H1 (cell line): ENCODE measurements at regions not wholly inside any gene's neighbourhood (a gene's known extent, or its start where the extent isn't known, plus 50 kb on each side); places are given as distances from the start of the nearest gene placed in this dataset.

ENCODE experiments used
- CTCF ChIA-PET: fragments of 300-600 bp; sonication (Branson Sonifier 250); formaldehyde crosslinking; loops from one replicate; lab custom pipeline; 2021; ENCODE audit not compliant: partially characterized antibody; lab: Charles Lee
- POLR2A ChIA-PET: fragments of 300-600 bp; sonication (Branson Sonifier 250); formaldehyde crosslinking; loops from one replicate; lab custom pipeline; 2021; ENCODE audit warnings: inconsistent platforms; ENCODE audit not compliant: partially characterized antibody; lab: Charles Lee
- DNase-seq, 2 experiments: peaks; one replicate each; pipeline versions ENCODE4 v3.0.0 to v3.0.0-alpha.2; 2010 to 2022; ENCODE audit warnings: low spot score in 2 of 2, low read depth in 1 of 2, mixed read lengths in 1 of 2
- FAIRE-seq: peaks from 2 replicates; lab custom pipeline; 2011; peaks lifted over from hg19 to GRCh38; lab: Jason Lieb, UNC
- H2AFZ ChIP-seq: 2 replicates; pipeline ENCODE4 v1.8.1; 2012; ENCODE audit warnings: low read length, inconsistent platforms
- H2AK5ac ChIP-seq: 2 replicates; pipeline ENCODE4 v1.6.1; 2013; ENCODE audit warnings: low read depth, low read length
- H2BK120ac ChIP-seq: replicated peaks from 2 replicates; pipeline ENCODE3; 2013; ENCODE audit warnings: low read depth, low read length, inconsistent platforms
- H2BK12ac ChIP-seq: 2 replicates; pipeline ENCODE4 v1.6.1; 2013; ENCODE audit warnings: low read depth, low read length
- H2BK15ac ChIP-seq: 2 replicates; pipeline ENCODE4 v1.6.1; 2013; ENCODE audit warnings: low read length
- H2BK20ac ChIP-seq: 2 replicates; pipeline ENCODE4 v1.6.1; 2013; ENCODE audit warnings: low read length
- H2BK5ac ChIP-seq: 2 replicates; pipeline ENCODE4 v1.6.1; 2013; ENCODE audit warnings: low read depth, low read length
- H3K14ac ChIP-seq: 2 replicates; pipeline ENCODE4 v1.6.1; 2013; ENCODE audit warnings: inconsistent platforms; ENCODE audit not compliant: insufficient read length
- H3K18ac ChIP-seq: 2 replicates; pipeline ENCODE4 v1.6.1; 2013; ENCODE audit warnings: low read length; ENCODE audit errors: extremely low read depth
- H3K23ac ChIP-seq: 2 replicates; pipeline ENCODE4 v1.6.1; 2013; ENCODE audit warnings: inconsistent platforms; ENCODE audit not compliant: insufficient read length
- H3K23me2 ChIP-seq: 2 replicates; pipeline ENCODE4 v1.6.1; 2013; ENCODE audit warnings: low read depth, low read length
- H3K27ac ChIP-seq: 2 replicates; pipeline ENCODE4 v1.6.1; 2011; ENCODE audit warnings: low read depth, low read length, inconsistent platforms
- H3K27me3 ChIP-seq, 4 experiments: replicated peaks in 1 of 4; 1 replicate in 1 of 4; 2 replicates in 3 of 4; pipeline versions ENCODE4 v1.6.1 to v1.8.1; 2011 to 2013; ENCODE audit warnings: low read length in 3 of 4, mild to moderate bottlenecking in 3 of 4, inconsistent platforms in 2 of 4, mixed read lengths in 2 of 4, moderate library complexity in 1 of 4; ENCODE audit not compliant: control insufficient read depth in 3 of 4, insufficient read depth in 3 of 4; ENCODE audit errors: extremely low read depth in 1 of 4
- H3K36me3 ChIP-seq, 4 experiments: 2 replicates each; pipeline versions ENCODE4 v1.6.1 to v1.8.1; 2011 to 2013; ENCODE audit warnings: mild to moderate bottlenecking in 4 of 4, low read length in 3 of 4, moderate library complexity in 2 of 4, control low read depth in 1 of 4, inconsistent platforms in 1 of 4; ENCODE audit not compliant: insufficient read depth in 4 of 4, control insufficient read depth in 2 of 4
- H3K4ac ChIP-seq: replicated peaks from 2 replicates; pipeline ENCODE3; 2013; ENCODE audit warnings: low read length, low read depth, mixed read lengths, inconsistent platforms; ENCODE audit not compliant: insufficient read length
- H3K4me1 ChIP-seq, 4 experiments: replicated peaks in 1 of 4; 1 replicate in 1 of 4; 2 replicates in 3 of 4; pipeline versions ENCODE4 v1.6.1 to v1.8.1; 2011 to 2013; ENCODE audit warnings: low read length in 3 of 4, inconsistent platforms in 2 of 4, mixed read lengths in 1 of 4; ENCODE audit not compliant: insufficient read depth in 4 of 4, control insufficient read depth in 3 of 4
- H3K4me2 ChIP-seq, 2 experiments: 2 replicates each; pipeline versions ENCODE4 v1.6.1 to v1.8.1; 2011 to 2013; ENCODE audit warnings: low read depth in 2 of 2, low read length in 2 of 2, control low read depth in 1 of 2, inconsistent platforms in 1 of 2, mild to moderate bottlenecking in 1 of 2; ENCODE audit not compliant: insufficient read depth in 1 of 2
- H3K4me3 ChIP-seq, 4 experiments: fragments of 200-600, 300-600 bp in 1 of 4; sonication (generic), shearing (Covaris generic), sonication (Bioruptor Twin) in 1 of 4; 2 replicates each; pipeline versions ENCODE4 v1.5.1 to v1.8.1; 2011 to 2016; ENCODE audit warnings: low read length in 4 of 4, low read depth in 3 of 4, control low read depth in 2 of 4, inconsistent platforms in 2 of 4, mild to moderate bottlenecking in 2 of 4, mixed read lengths in 1 of 4, moderate library complexity in 1 of 4; ENCODE audit not compliant: insufficient read depth in 2 of 4; ENCODE audit errors: extremely low read depth in 1 of 4
- H3K56ac ChIP-seq: replicated peaks from 2 replicates; pipeline ENCODE3; 2013; ENCODE audit warnings: low read depth, mild to moderate bottlenecking, mixed read lengths, low read length, inconsistent platforms; ENCODE audit not compliant: insufficient read length
- H3K79me1 ChIP-seq: 2 replicates; pipeline ENCODE4 v1.6.1; 2013; ENCODE audit warnings: low read depth, low read length, control low read depth
- H3K79me2 ChIP-seq, 2 experiments: 2 replicates each; pipeline versions ENCODE4 v1.6.1 to v1.8.1; 2012 to 2013; ENCODE audit warnings: low read length in 2 of 2, mild to moderate bottlenecking in 2 of 2, inconsistent platforms in 1 of 2; ENCODE audit not compliant: insufficient read depth in 2 of 2, control insufficient read depth in 1 of 2
- H3K9ac ChIP-seq, 4 experiments: replicated peaks in 1 of 4; 1 replicate in 1 of 4; 2 replicates in 3 of 4; pipeline versions ENCODE4 v1.6.1 to v1.8.1; 2011 to 2013; ENCODE audit warnings: low read depth in 3 of 4, low read length in 3 of 4, control low read depth in 2 of 4, mild to moderate bottlenecking in 2 of 4, moderate library complexity in 2 of 4, inconsistent platforms in 1 of 4; ENCODE audit errors: extremely low read depth in 1 of 4
- H3K9me3 ChIP-seq, 2 experiments: 2 replicates each; pipeline versions ENCODE4 v1.6.1 to v1.8.1; 2012 to 2013; ENCODE audit warnings: mild to moderate bottlenecking in 2 of 2, moderate library complexity in 2 of 2, control low read depth in 1 of 2, inconsistent platforms in 1 of 2, low read depth in 1 of 2, low read length in 1 of 2, mixed read lengths in 1 of 2; ENCODE audit not compliant: insufficient read depth in 2 of 2
- H4K20me1 ChIP-seq, 2 experiments: replicated peaks in 1 of 2; 2 replicates each; pipeline versions ENCODE3 to v1.8.1; 2011 to 2013; ENCODE audit warnings: inconsistent platforms in 2 of 2, low read length in 2 of 2, mild to moderate bottlenecking in 1 of 2; ENCODE audit not compliant: insufficient read depth in 2 of 2, control insufficient read depth in 1 of 2
- H4K5ac ChIP-seq: 2 replicates; pipeline ENCODE4 v1.6.1; 2013; ENCODE audit warnings: low read length, low read depth, mixed read lengths, inconsistent platforms; ENCODE audit not compliant: insufficient read length
- H4K8ac ChIP-seq: 2 replicates; pipeline ENCODE4 v1.8.0; 2013; ENCODE audit warnings: mild to moderate bottlenecking, moderate library complexity, low read length, inconsistent platforms; ENCODE audit not compliant: insufficient read depth; ENCODE audit errors: extremely low read depth
- H4K91ac ChIP-seq: replicated peaks from 2 replicates; pipeline ENCODE3; 2013; ENCODE audit warnings: low read length, mixed read lengths, inconsistent platforms; ENCODE audit not compliant: insufficient read length
- EGR1 ChIP-seq: IDR thresholded peaks from 2 replicates; pipeline ENCODE4 v1.6.1; 2011; ENCODE audit warnings: low read depth, low read length, borderline replicate concordance
- KDM1A ChIP-seq: fragments of 200-600, 300-600 bp; sonication (generic); IDR thresholded peaks from 2 replicates; pipeline ENCODE4 v1.7.1; 2016; ENCODE audit warnings: mild to moderate bottlenecking, low read length, borderline replicate concordance
- WGBS, 2 experiments: shearing (Covaris generic) in 1 of 2; methylation state at CpG; one replicate each; pipeline versions ENCODE4 v1.1.6 to v1.1.7; 2013 to 2015; ENCODE audit warnings: low lambda C conversion rate in 2 of 2, mixed read lengths in 2 of 2, inconsistent platforms in 1 of 2, low coverage in 1 of 2, missing lambda C conversion rate in 1 of 2; ENCODE audit not compliant: insufficient replicate concordance in 2 of 2, insufficient coverage in 1 of 2, insufficient read length in 1 of 2; ENCODE audit errors: extremely low coverage in 1 of 2, missing lambda C conversion rate in 1 of 2; 5-methylcytosine and 5-hydroxymethylcytosine counted together

DNA sequence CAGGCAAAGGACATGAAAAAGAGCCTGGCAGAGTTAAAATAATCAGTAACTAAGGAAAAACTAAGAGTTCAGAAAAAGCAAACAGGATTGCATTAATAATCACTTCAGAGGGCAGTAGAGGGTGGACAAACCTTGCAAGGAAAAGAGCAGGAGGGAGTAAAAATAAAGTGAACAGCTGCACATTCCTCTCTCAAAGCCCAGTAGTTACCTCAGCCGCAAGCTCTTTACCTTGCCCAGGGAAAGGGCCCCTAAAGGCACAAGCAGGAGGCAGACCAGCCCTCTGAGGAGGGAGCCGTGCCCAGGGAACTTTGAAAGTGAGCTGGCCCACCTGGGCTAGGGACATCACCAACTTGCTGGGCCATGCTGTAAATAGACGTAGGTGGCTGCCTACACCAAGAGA lies 196.9 kb downstream of the C1D start:
- no peak overlapping the region for H3K9ac ChIP-seq
- no peak overlapping the region for H2AK5ac ChIP-seq
- no peak overlapping the region for H3K14ac ChIP-seq
- H3K79me2 ChIP-seq = no peaks in the 10 kb centered on the region
- H2BK12ac ChIP-seq = no peak overlapping the region
- no peak overlapping the region for H3K56ac ChIP-seq
- H3K23ac ChIP-seq = no peak overlapping the region
- no peak overlapping the region for H2BK120ac ChIP-seq
- peaks cover 0 to 5% (median 5%) of the 10 kb centered on the region in 4 experiments; a peak in 4 of 7 replicates for H3K4me1 ChIP-seq
- H3K79me1 ChIP-seq = no peaks in the 10 kb centered on the region
- H2BK5ac ChIP-seq = no peak overlapping the region
- no peak overlapping the region for H2BK20ac ChIP-seq
- no peak overlapping the region for H3K4ac ChIP-seq
- H3K36me3 ChIP-seq = no peaks in the 10 kb centered on the region
- CTCF ChIA-PET = interaction anchor here (1.4 kb wide), 1 partner anchor 11 kb away, joined by 9 read pairs; no protein-coding TSS in a partner anchor
- TF ChIP-seq EGR1 = peak; percentile 9; the same call in 1 of the 2 replicates
- no peak for TF ChIP-seq KDM1A
- no peaks in the 10 kb centered on the region for H4K20me1 ChIP-seq
- no peak overlapping the region for H4K5ac ChIP-seq
- H3K4me2 ChIP-seq = no peak overlapping the region; a peak in 1 of 4 replicates
- no peak overlapping the region for H3K4me3 ChIP-seq
- WGBS, 2 experiments = 56% methylated on average over 3 of the region's 3 CpGs; no CpG with 5 or more reads in 1 of the 2 experiments
- H3K23me2 ChIP-seq = no peaks in the 10 kb centered on the region
- no peak overlapping the region for H4K8ac ChIP-seq
- no peak overlapping the region for H2BK15ac ChIP-seq
- no peak overlapping the region for H3K27ac ChIP-seq
- FAIRE-seq (no peak), DNase-seq (no peak)
- H4K91ac ChIP-seq = no peak overlapping the region
- peak overlapping the region; percentile 66; the same call in 1 of the 2 replicates for H2AFZ ChIP-seq
- H3K9me3 ChIP-seq = no peaks in the 10 kb centered on the region
- POLR2A ChIA-PET = no interaction called here
- no peaks in the 10 kb centered on the region for H3K27me3 ChIP-seq
- no peak overlapping the region for H3K18ac ChIP-seq
